HG02642 (cell line): ENCODE measurements at regions not wholly inside any gene's neighbourhood (a gene's known extent, or its start where the extent isn't known, plus 50 kb on each side); places are given as distances from the start of the nearest gene placed in this dataset.

ENCODE experiments used
- ATAC-seq: cut with Tn5 transposase; IDR thresholded peaks from one replicate; pipeline ENCODE4 v1.9.1; 2021; ENCODE audit warnings: mild to moderate bottlenecking; ENCODE audit not compliant: unreplicated experiment, poor library complexity

- no peak for ATAC-seq
Measured at GRCh38 chr5:23372177-23372576, 135.2 kb upstream of the PRDM9 start.

- ATAC-seq = no peak
Measured at GRCh38 chr5:23368393-23368792, 139.0 kb upstream of the PRDM9 start.

- no peak for ATAC-seq
Measured at GRCh38 chr5:23367874-23368273, 139.5 kb upstream of the PRDM9 start.

- no peak for ATAC-seq
Measured at GRCh38 chr5:23353286-23353685, 154.1 kb upstream of the PRDM9 start.

- ATAC-seq = no peak
Measured at GRCh38 chr5:23352446-23352845, 155.0 kb upstream of the PRDM9 start.

GRCh38 chr5:23343121-23343520, 164.3 kb upstream of the PRDM9 start:
- no peak for ATAC-seq

GRCh38 chr5:23332650-23333251, 174.7 kb upstream of the PRDM9 start:
- no peak for ATAC-seq

GRCh38 chr5:23330726-23331125, 176.7 kb upstream of the PRDM9 start:
- ATAC-seq = no peak

- ATAC-seq = no peak
Measured at GRCh38 chr5:23319901-23320300, 187.5 kb upstream of the PRDM9 start.

GRCh38 chr5:23318960-23319359, 188.4 kb upstream of the PRDM9 start:
- ATAC-seq = no peak

- no peak for ATAC-seq
Measured at GRCh38 chr5:23318166-23318565, 189.2 kb upstream of the PRDM9 start.

- no peak for ATAC-seq
Measured at GRCh38 chr5:23316060-23316591, 191.3 kb upstream of the PRDM9 start.

- no peak for ATAC-seq
Measured at GRCh38 chr5:23314827-23315226, 192.6 kb upstream of the PRDM9 start.

GRCh38 chr5:23305055-23305454, 202.4 kb upstream of the PRDM9 start:
- no peak for ATAC-seq

- no peak for ATAC-seq
Measured at GRCh38 chr5:23303836-23304235, 203.6 kb upstream of the PRDM9 start.

- no peak for ATAC-seq
Measured at GRCh38 chr5:23303435-23303834, 204.0 kb upstream of the PRDM9 start.

- no peak for ATAC-seq
Measured at GRCh38 chr5:23302438-23302837, 205.0 kb upstream of the PRDM9 start.

GRCh38 chr5:23289162-23289561, 218.2 kb upstream of the PRDM9 start:
- ATAC-seq = no peak

GRCh38 chr5:23284656-23285055, 222.8 kb upstream of the PRDM9 start:
- no peak for ATAC-seq

GRCh38 chr5:23274171-23274570, 233.2 kb upstream of the PRDM9 start:
- ATAC-seq = no peak

GRCh38 chr5:23269981-23270380, 237.4 kb upstream of the PRDM9 start:
- ATAC-seq = no peak

- ATAC-seq = no peak
Measured at GRCh38 chr5:23268136-23268535, 239.3 kb upstream of the PRDM9 start.

GRCh38 chr5:23260621-23261020, 246.8 kb upstream of the PRDM9 start:
- no peak for ATAC-seq
